ENCODE measurements at regions not wholly inside any gene's neighbourhood (a gene's known extent, or its start where the extent isn't known, plus 50 kb on each side); places are given as distances from the start of the nearest gene placed in this dataset.

GRCh38 chr20:4578375-4578774 lies 107.9 kb upstream of the PRNP start:
- Histone ChIP-seq H3K27me3 (ENCODE audit: control insufficient read depth, insufficient read depth, low read length) (peaks cover 13% of the 10 kb centered on the region), H3K9ac (ENCODE audit: low read depth, low read length) (no peak overlapping the region), H3K27ac (ENCODE audit: low read depth, low read length) (no peak overlapping the region), H3K4me3 (ENCODE audit: low read depth, low read length) (no peak overlapping the region), H3K36me3 (ENCODE audit: control insufficient read depth, insufficient read depth, low read length) (no peaks in the 10 kb centered on the region), H3K4me1 (ENCODE audit: control insufficient read depth, insufficient read depth, low read length) (peaks cover 11% of the 10 kb centered on the region), H3K9me3 (ENCODE audit: control insufficient read depth, insufficient read depth, low read length) (no peaks in the 10 kb centered on the region)

GRCh38 chr20:4574356-4574690 lies 111.9 kb upstream of the PRNP start:
- Histone ChIP-seq H3K9me3 (ENCODE audit: control insufficient read depth, insufficient read depth, low read length) (no peaks in the 10 kb centered on the region), H3K4me3 (ENCODE audit: low read depth, low read length) (no peak overlapping the region), H3K36me3 (ENCODE audit: control insufficient read depth, insufficient read depth, low read length) (no peaks in the 10 kb centered on the region), H3K9ac (ENCODE audit: low read depth, low read length) (no peak overlapping the region), H3K27me3 (ENCODE audit: control insufficient read depth, insufficient read depth, low read length) (no peaks in the 10 kb centered on the region; the same call in 1 of the 2 replicates), H3K4me1 (ENCODE audit: control insufficient read depth, insufficient read depth, low read length) (peaks cover 2% of the 10 kb centered on the region), H3K27ac (ENCODE audit: low read depth, low read length) (no peak overlapping the region)

GRCh38 chr20:4573564-4574355 lies 112.5 kb upstream of the PRNP start:
- no peaks in the 10 kb centered on the region for H3K9me3 ChIP-seq (ENCODE audit: control insufficient read depth, insufficient read depth, low read length)
- H3K4me3 ChIP-seq (ENCODE audit: low read depth, low read length): no peak overlapping the region
- H3K27ac ChIP-seq (ENCODE audit: low read depth, low read length): no peak overlapping the region
- H3K36me3 ChIP-seq (ENCODE audit: control insufficient read depth, insufficient read depth, low read length): no peaks in the 10 kb centered on the region
- H3K27me3 ChIP-seq (ENCODE audit: control insufficient read depth, insufficient read depth, low read length): no peaks in the 10 kb centered on the region; the same call in 1 of the 2 replicates
- no peak overlapping the region for H3K9ac ChIP-seq (ENCODE audit: low read depth, low read length)
- peaks cover 3% of the 10 kb centered on the region for H3K4me1 ChIP-seq (ENCODE audit: control insufficient read depth, insufficient read depth, low read length)

GRCh38 chr20:4571759-4572531 lies 114.3 kb upstream of the PRNP start:
- H3K4me1 ChIP-seq (ENCODE audit: control insufficient read depth, insufficient read depth, low read length): peaks cover 3% of the 10 kb centered on the region
- no peaks in the 10 kb centered on the region for H3K9me3 ChIP-seq (ENCODE audit: control insufficient read depth, insufficient read depth, low read length)
- H3K36me3 ChIP-seq (ENCODE audit: control insufficient read depth, insufficient read depth, low read length): no peaks in the 10 kb centered on the region
- H3K27me3 ChIP-seq (ENCODE audit: control insufficient read depth, insufficient read depth, low read length): no peaks in the 10 kb centered on the region; the same call in 1 of the 2 replicates
- H3K4me3 ChIP-seq (ENCODE audit: low read depth, low read length): no peak overlapping the region
- H3K9ac ChIP-seq (ENCODE audit: low read depth, low read length): no peak overlapping the region
- no peak overlapping the region for H3K27ac ChIP-seq (ENCODE audit: low read depth, low read length)

GRCh38 chr20:4569865-4570264 lies 116.4 kb upstream of the PRNP start:
- no peak overlapping the region for H3K4me3 ChIP-seq (ENCODE audit: low read depth, low read length)
- H3K4me1 ChIP-seq (ENCODE audit: control insufficient read depth, insufficient read depth, low read length): peaks cover 3% of the 10 kb centered on the region
- no peak overlapping the region for H3K9ac ChIP-seq (ENCODE audit: low read depth, low read length)
- no peaks in the 10 kb centered on the region for H3K9me3 ChIP-seq (ENCODE audit: control insufficient read depth, insufficient read depth, low read length)
- H3K27me3 ChIP-seq (ENCODE audit: control insufficient read depth, insufficient read depth, low read length): no peaks in the 10 kb centered on the region
- H3K27ac ChIP-seq (ENCODE audit: low read depth, low read length): no peak overlapping the region
- no peaks in the 10 kb centered on the region for H3K36me3 ChIP-seq (ENCODE audit: control insufficient read depth, insufficient read depth, low read length)

GRCh38 chr20:4569092-4569491 lies 117.2 kb upstream of the PRNP start:
- H3K4me1 ChIP-seq (ENCODE audit: control insufficient read depth, insufficient read depth, low read length): peaks cover 3% of the 10 kb centered on the region
- H3K4me3 ChIP-seq (ENCODE audit: low read depth, low read length): no peak overlapping the region
- no peak overlapping the region for H3K27ac ChIP-seq (ENCODE audit: low read depth, low read length)
- H3K9me3 ChIP-seq (ENCODE audit: control insufficient read depth, insufficient read depth, low read length): no peaks in the 10 kb centered on the region
- H3K27me3 ChIP-seq (ENCODE audit: control insufficient read depth, insufficient read depth, low read length): no peaks in the 10 kb centered on the region
- no peak overlapping the region for H3K9ac ChIP-seq (ENCODE audit: low read depth, low read length)
- H3K36me3 ChIP-seq (ENCODE audit: control insufficient read depth, insufficient read depth, low read length): no peaks in the 10 kb centered on the region

GRCh38 chr20:4568361-4568959 lies 117.8 kb upstream of the PRNP start:
- peaks cover 3% of the 10 kb centered on the region; the same call in 1 of the 2 replicates for H3K4me1 ChIP-seq (ENCODE audit: control insufficient read depth, insufficient read depth, low read length)
- no peak overlapping the region for H3K27ac ChIP-seq (ENCODE audit: low read depth, low read length)
- H3K9ac ChIP-seq (ENCODE audit: low read depth, low read length): no peak overlapping the region
- no peaks in the 10 kb centered on the region for H3K36me3 ChIP-seq (ENCODE audit: control insufficient read depth, insufficient read depth, low read length)
- H3K9me3 ChIP-seq (ENCODE audit: control insufficient read depth, insufficient read depth, low read length): no peaks in the 10 kb centered on the region
- H3K4me3 ChIP-seq (ENCODE audit: low read depth, low read length): no peak overlapping the region
- no peaks in the 10 kb centered on the region for H3K27me3 ChIP-seq (ENCODE audit: control insufficient read depth, insufficient read depth, low read length)

- Histone ChIP-seq H3K9ac (ENCODE audit: low read depth, low read length) (no peak overlapping the region), H3K36me3 (ENCODE audit: control insufficient read depth, insufficient read depth, low read length) (no peaks in the 10 kb centered on the region), H3K4me3 (ENCODE audit: low read depth, low read length) (no peak overlapping the region), H3K9me3 (ENCODE audit: control insufficient read depth, insufficient read depth, low read length) (no peaks in the 10 kb centered on the region), H3K4me1 (ENCODE audit: control insufficient read depth, insufficient read depth, low read length) (peaks cover 3% of the 10 kb centered on the region; the same call in 1 of the 2 replicates), H3K27me3 (ENCODE audit: control insufficient read depth, insufficient read depth, low read length) (no peaks in the 10 kb centered on the region), H3K27ac (ENCODE audit: low read depth, low read length) (no peak overlapping the region)
These were observed 119.1 kb upstream of the PRNP start for GRCh38 chr20:4567170-4567569.

- no peaks in the 10 kb centered on the region for H3K36me3 ChIP-seq (ENCODE audit: control insufficient read depth, insufficient read depth, low read length)
- no peak overlapping the region for H3K9ac ChIP-seq (ENCODE audit: low read depth, low read length)
- H3K27ac ChIP-seq (ENCODE audit: low read depth, low read length): no peak overlapping the region
- no peaks in the 10 kb centered on the region for H3K9me3 ChIP-seq (ENCODE audit: control insufficient read depth, insufficient read depth, low read length)
- H3K4me1 ChIP-seq (ENCODE audit: control insufficient read depth, insufficient read depth, low read length): no peaks in the 10 kb centered on the region; the same call in 1 of the 2 replicates
- H3K27me3 ChIP-seq (ENCODE audit: control insufficient read depth, insufficient read depth, low read length): no peaks in the 10 kb centered on the region
- no peak overlapping the region for H3K4me3 ChIP-seq (ENCODE audit: low read depth, low read length)
These were observed 122.7 kb upstream of the PRNP start for GRCh38 chr20:4563534-4563933.

GRCh38 chr20:4563031-4563430 lies 123.2 kb upstream of the PRNP start:
- Histone ChIP-seq H3K9me3 (ENCODE audit: control insufficient read depth, insufficient read depth, low read length) (no peaks in the 10 kb centered on the region), H3K4me3 (ENCODE audit: low read depth, low read length) (no peak overlapping the region), H3K4me1 (ENCODE audit: control insufficient read depth, insufficient read depth, low read length) (no peaks in the 10 kb centered on the region; the same call in 1 of the 2 replicates), H3K36me3 (ENCODE audit: control insufficient read depth, insufficient read depth, low read length) (no peaks in the 10 kb centered on the region), H3K27ac (ENCODE audit: low read depth, low read length) (no peak overlapping the region), H3K27me3 (ENCODE audit: control insufficient read depth, insufficient read depth, low read length) (no peaks in the 10 kb centered on the region), H3K9ac (ENCODE audit: low read depth, low read length) (no peak overlapping the region)

- H3K9ac ChIP-seq (ENCODE audit: low read depth, low read length): no peak overlapping the region
- H3K4me3 ChIP-seq (ENCODE audit: low read depth, low read length): no peak overlapping the region
- no peaks in the 10 kb centered on the region for H3K36me3 ChIP-seq (ENCODE audit: control insufficient read depth, insufficient read depth, low read length)
- no peak overlapping the region for H3K27ac ChIP-seq (ENCODE audit: low read depth, low read length)
- H3K4me1 ChIP-seq (ENCODE audit: control insufficient read depth, insufficient read depth, low read length): no peaks in the 10 kb centered on the region; the same call in 1 of the 2 replicates
- no peaks in the 10 kb centered on the region for H3K9me3 ChIP-seq (ENCODE audit: control insufficient read depth, insufficient read depth, low read length)
- H3K27me3 ChIP-seq (ENCODE audit: control insufficient read depth, insufficient read depth, low read length): no peaks in the 10 kb centered on the region
These were observed 125.6 kb upstream of the PRNP start for GRCh38 chr20:4560667-4561066.
